ENCODE measurements at regions not wholly inside any gene's neighbourhood (a gene's known extent, or its start where the extent isn't known, plus 50 kb on each side); places are given as distances from the start of the nearest gene placed in this dataset.

GRCh38 chr15:38153781-38154180, 98.9 kb upstream of the SPRED1 start:
- TF ChIP-seq CTCF (IDR thresholded peaks at IDR 0.05; ENCODE audit: unreplicated experiment): no peak
- Mint-ChIP-seq H3K4me3 (no peak overlapping the region), H3K27ac (no peak overlapping the region), H3K4me1 (no peaks in the 10 kb centered on the region), H3K9me3 (peaks cover 52% of the 10 kb centered on the region), H3K27me3 (ENCODE audit: low read depth) (no peaks in the 10 kb centered on the region), H3K36me3 (peaks cover 9% of the 10 kb centered on the region)
- no peak for DNase-seq (ENCODE audit: low spot score in 2 of 2, unreplicated experiment in 2 of 2)

GRCh38 chr15:38154255-38154654, 98.4 kb upstream of the SPRED1 start:
- H3K27me3 Mint-ChIP-seq (ENCODE audit: low read depth): no peaks in the 10 kb centered on the region
- no peak overlapping the region for H3K27ac Mint-ChIP-seq
- H3K36me3 Mint-ChIP-seq: peaks cover 9% of the 10 kb centered on the region
- no peaks in the 10 kb centered on the region for H3K4me1 Mint-ChIP-seq
- no peak for TF ChIP-seq CTCF (IDR thresholded peaks at IDR 0.05; ENCODE audit: unreplicated experiment)
- H3K4me3 Mint-ChIP-seq: no peak overlapping the region
- H3K9me3 Mint-ChIP-seq: peaks cover 48% of the 10 kb centered on the region
- DNase-seq (ENCODE audit: low spot score in 2 of 2, unreplicated experiment in 2 of 2): no peak

- Mint-ChIP-seq H3K27ac (no peak overlapping the region), H3K9me3 (peaks cover 42% of the 10 kb centered on the region), H3K27me3 (ENCODE audit: low read depth) (no peaks in the 10 kb centered on the region), H3K36me3 (peaks cover 7% of the 10 kb centered on the region), H3K4me3 (no peak overlapping the region), H3K4me1 (no peaks in the 10 kb centered on the region)
- TF ChIP-seq CTCF (IDR thresholded peaks at IDR 0.05; ENCODE audit: unreplicated experiment): no peak
- DNase-seq (ENCODE audit: low spot score in 2 of 2, unreplicated experiment in 2 of 2): no peak
Observed at GRCh38 chr15:38154837-38155236, 97.8 kb upstream of the SPRED1 start.

- no peak for DNase-seq (ENCODE audit: low spot score in 2 of 2, unreplicated experiment in 2 of 2)
- Mint-ChIP-seq H3K4me1 (peaks cover 30% of the 10 kb centered on the region), H3K27ac (no peak overlapping the region), H3K4me3 (no peak overlapping the region), H3K27me3 (ENCODE audit: low read depth) (no peaks in the 10 kb centered on the region), H3K9me3 (peaks cover 3% of the 10 kb centered on the region), H3K36me3 (no peaks in the 10 kb centered on the region)
- TF ChIP-seq CTCF (IDR thresholded peaks at IDR 0.05; ENCODE audit: unreplicated experiment): no peak
Observed at GRCh38 chr15:38163658-38164057, 89.0 kb upstream of the SPRED1 start.

GRCh38 chr15:38164061-38164460, 88.6 kb upstream of the SPRED1 start:
- DNase-seq (ENCODE audit: low spot score in 2 of 2, unreplicated experiment in 2 of 2): no peak
- H3K36me3 Mint-ChIP-seq: no peaks in the 10 kb centered on the region
- peaks cover 32% of the 10 kb centered on the region for H3K4me1 Mint-ChIP-seq
- peak overlapping the region; percentile 11 for H3K27ac Mint-ChIP-seq
- TF ChIP-seq CTCF (IDR thresholded peaks at IDR 0.05; ENCODE audit: unreplicated experiment): no peak
- no peaks in the 10 kb centered on the region for H3K27me3 Mint-ChIP-seq (ENCODE audit: low read depth)
- H3K9me3 Mint-ChIP-seq: peaks cover 3% of the 10 kb centered on the region
- H3K4me3 Mint-ChIP-seq: no peak overlapping the region

GRCh38 chr15:38164507-38164906, 88.1 kb upstream of the SPRED1 start:
- peaks cover 32% of the 10 kb centered on the region for H3K4me1 Mint-ChIP-seq
- peaks cover 3% of the 10 kb centered on the region for H3K9me3 Mint-ChIP-seq
- no peaks in the 10 kb centered on the region for H3K36me3 Mint-ChIP-seq
- H3K27ac Mint-ChIP-seq: no peak overlapping the region
- DNase-seq (ENCODE audit: low spot score in 2 of 2, unreplicated experiment in 2 of 2): no peak
- no peaks in the 10 kb centered on the region for H3K27me3 Mint-ChIP-seq (ENCODE audit: low read depth)
- H3K4me3 Mint-ChIP-seq: no peak overlapping the region
- TF ChIP-seq CTCF (IDR thresholded peaks at IDR 0.05; ENCODE audit: unreplicated experiment): no peak

All from mesothelial cell of epicardium (in vitro differentiated cells).